Thyroid gland (tissue), 4 donors: ENCODE measurements at regions not wholly inside any gene's neighbourhood (a gene's known extent, or its start where the extent isn't known, plus 50 kb on each side); places are given as distances from the start of the nearest gene placed in this dataset.

Experiments used
- DNase-seq, 2 donors: peaks; one replicate each; pipeline ENCODE4 v3.0.0-alpha.2; 2019
- H3K27ac ChIP-seq, 3 donors: fragments of 200-600 bp; sonication (generic); 1 replicate in 2 of 3; 2 replicates in 1 of 3; pipeline ENCODE4 v1.5.1; 2016 to 2019; ENCODE audit warnings: mild to moderate bottlenecking in 1 of 3, moderate library complexity in 1 of 3
- H3K27me3 ChIP-seq: fragments of 200-600 bp; sonication (generic); one replicate; pipeline ENCODE4 v1.5.1; 2019
- H3K36me3 ChIP-seq, 2 donors: fragments of 200-600 bp; sonication (generic); one replicate each; pipeline ENCODE4 v1.5.1; 2016 to 2019
- H3K4me1 ChIP-seq, 2 donors: fragments of 200-600 bp; sonication (generic); one replicate each; pipeline ENCODE4 v1.5.1; 2017 to 2019
- H3K4me3 ChIP-seq, 3 donors: fragments of 200-600 bp; sonication (generic); replicated peaks in 1 of 3; 1 replicate in 2 of 3; 2 replicates in 1 of 3; pipeline ENCODE4 v1.5.1; 2016; ENCODE audit warnings: mild to moderate bottlenecking in 1 of 3
- H3K9me3 ChIP-seq: fragments of 200-600 bp; sonication (generic); one replicate; pipeline ENCODE4 v1.5.1; 2017
- CTCF ChIP-seq, 6 experiments: fragments of 200-600 bp in 3 of 6; fragments of 450-650 bp in 3 of 6; sonication (generic) in 3 of 6; IDR thresholded peaks; one replicate each; pipeline ENCODE4 v1.5.1; 2016 to 2019; ENCODE audit warnings: antibody characterized with exemption in 6 of 6, mild to moderate bottlenecking in 2 of 6, inconsistent platforms in 1 of 6, moderate library complexity in 1 of 6
- POLR2A ChIP-seq, 2 donors: fragments of 450-650 bp; IDR thresholded peaks; one replicate each; pipeline ENCODE4 v1.6.1; 2017; ENCODE audit warnings: antibody characterized with exemption in 2 of 2, mild to moderate bottlenecking in 2 of 2, moderate library complexity in 1 of 2
- WGBS, 2 donors: methylation state at CpG; one replicate each; pipeline ENCODE4 v1.1.5; 2017; 5-methylcytosine and 5-hydroxymethylcytosine counted together
- intact Hi-C: fragments of 100-400 bp; cut with DNase I; formaldehyde crosslinking; loops from one replicate; pipeline ENCODE4 v1.15.1; 2023

DNA sequence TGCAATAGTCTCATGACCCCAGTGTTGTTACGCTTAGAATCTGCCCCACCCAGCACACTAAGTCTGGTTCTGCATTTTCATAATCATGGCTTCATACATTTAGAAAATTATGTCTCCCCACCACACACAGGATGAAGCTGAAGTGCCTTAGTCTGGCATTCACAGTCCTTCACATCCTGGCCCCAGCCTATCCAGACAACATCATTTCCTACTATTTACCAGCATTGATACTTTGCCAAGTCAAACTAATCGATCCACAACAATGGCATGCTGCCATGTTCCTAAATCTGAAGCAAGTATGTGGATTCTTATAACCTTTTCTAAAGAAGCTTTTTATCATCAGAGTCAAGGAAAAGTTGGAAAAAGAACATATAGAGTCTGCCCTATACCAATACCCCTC lies 132.4 kb upstream of the FBXL4 start:
- intact Hi-C loops = no loop called here
- TF ChIP-seq CTCF (IDR thresholded peaks at IDR 0.05) = no peak
- TF ChIP-seq POLR2A (IDR thresholded peaks at IDR 0.05) = no peak
- no peaks in the 10 kb centered on the region for H3K36me3 ChIP-seq
- no peaks in the 10 kb centered on the region for H3K4me1 ChIP-seq
- no peak overlapping the region for H3K4me3 ChIP-seq
- H3K27ac ChIP-seq = no peak overlapping the region
- no peaks in the 10 kb centered on the region for H3K9me3 ChIP-seq
- DNase-seq = no peak
- H3K27me3 ChIP-seq = no peaks in the 10 kb centered on the region
- WGBS, 2 donors = 61 to 87% methylated on average over 1 to 2 of the region's 2 CpGs

- H3K4me1 ChIP-seq = no peaks in the 10 kb centered on the region
- no peak overlapping the region for H3K4me3 ChIP-seq
- H3K27ac ChIP-seq = no peak overlapping the region
- intact Hi-C loops = no loop called here
- no peaks in the 10 kb centered on the region for H3K27me3 ChIP-seq
- TF ChIP-seq POLR2A (IDR thresholded peaks at IDR 0.05) (no peak), CTCF (IDR thresholded peaks at IDR 0.05) (no peak)
- 81 to 87% methylated on average over 2 of the region's 2 CpGs for WGBS, 2 donors
- no peak for DNase-seq
- H3K9me3 ChIP-seq = no peaks in the 10 kb centered on the region
- no peaks in the 10 kb centered on the region for H3K36me3 ChIP-seq
Observed at GRCh38 chr6:99079058-99079457, 131.3 kb upstream of the FBXL4 start.

DNA sequence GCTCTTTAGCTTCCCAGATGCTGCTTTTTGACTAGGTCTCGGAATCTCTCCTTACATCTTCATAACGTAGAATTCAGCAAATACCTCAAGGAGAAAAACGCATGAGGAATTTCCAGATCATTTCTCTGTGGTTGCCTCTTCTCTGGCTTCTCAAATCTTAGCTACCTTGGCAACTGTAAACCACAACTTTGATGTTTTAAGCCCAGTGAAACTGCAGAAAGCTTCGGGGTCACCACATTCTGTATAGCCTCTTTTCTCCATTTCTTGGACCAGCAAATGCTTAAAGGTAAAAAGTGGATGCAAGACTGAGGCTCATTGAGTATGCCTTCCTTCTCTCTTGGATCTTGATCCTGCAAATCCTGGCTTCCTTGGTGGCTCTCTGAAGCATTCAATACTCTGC lies 125.5 kb upstream of the FBXL4 start:
- Histone ChIP-seq H3K27ac (no peak overlapping the region), H3K27me3 (no peaks in the 10 kb centered on the region), H3K4me1 (no peaks in the 10 kb centered on the region), H3K36me3 (no peaks in the 10 kb centered on the region), H3K4me3 (no peak overlapping the region), H3K9me3 (no peaks in the 10 kb centered on the region)
- WGBS, 2 donors = 83 to 90% methylated on average over 4 of the region's 4 CpGs
- TF ChIP-seq POLR2A (IDR thresholded peaks at IDR 0.05) = no peak
- TF ChIP-seq CTCF (IDR thresholded peaks at IDR 0.05) = no peak
- DNase-seq = no peak
- intact Hi-C loops = no loop called here

DNA sequence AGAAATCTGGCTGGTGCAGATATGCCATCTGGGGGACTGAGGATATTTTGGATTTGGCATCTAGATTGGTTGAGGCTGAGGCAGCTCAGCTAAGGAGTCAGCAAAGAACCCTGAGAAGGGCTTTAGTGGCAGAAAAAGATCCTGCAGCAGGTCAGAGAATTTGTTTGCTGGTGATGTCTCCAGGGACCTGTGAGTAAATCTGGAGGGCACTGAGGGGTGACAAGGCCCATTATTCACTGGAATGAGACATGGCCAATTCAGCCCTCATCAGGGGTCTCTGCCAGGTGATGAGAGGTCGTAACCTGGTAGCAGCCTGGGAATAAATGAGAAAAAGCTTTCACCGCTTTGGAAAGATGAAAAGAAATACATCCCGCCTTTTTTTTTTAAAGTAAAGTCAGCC lies 118.3 kb upstream of the FBXL4 start:
- Histone ChIP-seq H3K27ac (no peak overlapping the region), H3K27me3 (no peaks in the 10 kb centered on the region), H3K4me1 (no peaks in the 10 kb centered on the region), H3K36me3 (no peaks in the 10 kb centered on the region), H3K4me3 (no peak overlapping the region), H3K9me3 (no peaks in the 10 kb centered on the region)
- intact Hi-C loops = no loop called here
- 81 to 88% methylated on average over 3 of the region's 3 CpGs for WGBS, 2 donors
- TF ChIP-seq CTCF (IDR thresholded peaks at IDR 0.05) (no peak), POLR2A (IDR thresholded peaks at IDR 0.05) (no peak)
- no peak for DNase-seq

GRCh38 chr6:99064834-99065233 lies 117.1 kb upstream of the FBXL4 start:
- no peaks in the 10 kb centered on the region for H3K36me3 ChIP-seq
- H3K4me1 ChIP-seq = no peaks in the 10 kb centered on the region
- no peaks in the 10 kb centered on the region for H3K9me3 ChIP-seq
- intact Hi-C loops = no loop called here
- 95 to 96% methylated on average over 2 of the region's 2 CpGs for WGBS, 2 donors
- H3K4me3 ChIP-seq = no peak overlapping the region
- no peak overlapping the region for H3K27ac ChIP-seq
- H3K27me3 ChIP-seq = no peaks in the 10 kb centered on the region
- no peak for TF ChIP-seq POLR2A (IDR thresholded peaks at IDR 0.05)
- TF ChIP-seq CTCF (IDR thresholded peaks at IDR 0.05) = no peak
- no peak for DNase-seq
